HG03280 (cell line): ENCODE measurements at regions not wholly inside any gene's neighbourhood (a gene's known extent, or its start where the extent isn't known, plus 50 kb on each side); places are given as distances from the start of the nearest gene placed in this dataset.
A peak's percentile ranks its signal among the peaks of the same experiment; 100 is the strongest.

ENCODE experiments used
- ATAC-seq: cut with Tn5 transposase; IDR thresholded peaks from one replicate; pipeline ENCODE4 v1.9.1; 2021; ENCODE audit warnings: mild to moderate bottlenecking, moderate library complexity; ENCODE audit not compliant: unreplicated experiment

DNA sequence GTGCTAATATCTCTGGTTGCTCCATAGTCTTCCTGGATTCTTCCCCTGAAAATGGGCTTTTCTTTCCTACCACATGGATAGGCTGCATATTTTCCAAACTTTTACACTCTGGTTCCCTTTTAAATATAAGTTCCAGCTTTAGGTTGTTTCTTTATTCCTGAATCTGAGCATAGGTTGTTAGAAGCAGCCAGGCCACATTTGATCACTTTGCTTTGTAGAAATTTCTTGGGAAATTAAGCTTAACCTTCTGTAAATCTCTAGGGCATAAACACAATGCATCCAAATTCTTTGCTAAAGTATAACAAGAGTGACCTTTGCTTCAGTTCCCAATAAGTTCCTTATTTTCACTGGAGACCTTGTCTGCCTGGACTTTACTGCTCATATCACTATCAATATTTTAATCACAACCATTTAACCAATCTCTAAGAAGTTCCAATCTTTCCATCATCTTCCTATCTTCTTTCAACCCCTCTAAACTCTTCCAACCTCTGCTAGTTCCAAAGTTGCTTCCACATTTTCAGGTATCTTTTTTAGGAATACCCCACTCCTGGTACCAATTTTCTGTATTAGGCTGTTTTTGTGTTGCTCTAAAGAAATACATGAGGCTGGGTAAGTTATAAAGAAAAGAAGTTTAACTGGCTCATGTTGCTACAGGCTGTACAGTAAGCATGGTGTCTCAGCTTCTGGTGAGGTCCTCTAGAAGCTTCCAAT is 389.6 kb upstream of the HS6ST1 start:
- ATAC-seq = no peak

DNA sequence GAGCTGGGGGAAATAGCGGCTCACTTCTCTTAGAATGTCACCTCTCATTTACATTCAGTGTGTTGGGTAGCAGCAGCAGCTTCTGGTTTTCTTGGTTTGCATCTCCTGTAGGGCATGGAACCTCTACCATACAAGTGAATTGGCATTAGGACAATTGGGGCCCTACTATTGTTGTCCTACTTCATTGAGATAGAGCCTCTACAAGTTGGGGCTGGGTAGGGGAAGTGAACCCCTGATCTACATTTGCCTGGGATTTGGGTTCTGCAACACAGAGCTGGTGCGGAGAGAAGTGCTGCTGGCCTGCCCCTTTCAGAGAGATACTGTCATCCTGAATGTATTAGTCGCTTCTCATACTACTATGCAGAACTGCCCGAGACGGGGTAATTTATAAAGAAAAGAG is 391.6 kb upstream of the HS6ST1 start:
- ATAC-seq = peak; percentile 40

DNA sequence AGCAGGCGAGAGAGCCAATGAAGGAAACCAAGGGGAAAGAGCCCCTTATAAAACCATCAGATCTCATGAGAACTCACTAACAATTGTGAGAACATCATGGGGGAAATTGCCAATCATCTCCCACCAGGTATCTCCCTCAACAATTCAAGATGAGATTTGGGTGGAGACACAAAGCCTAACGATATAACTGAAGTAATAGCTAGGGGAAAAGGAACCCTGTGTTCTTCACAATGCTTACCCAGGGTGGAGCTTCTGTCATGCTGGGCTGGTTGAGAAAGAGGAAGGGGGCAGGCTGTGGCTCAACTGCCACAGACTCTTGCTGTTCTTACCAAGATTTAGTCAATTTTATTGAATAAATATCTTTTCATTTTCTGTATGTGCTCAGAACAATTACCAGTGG is 392.1 kb upstream of the HS6ST1 start:
- ATAC-seq = peak; percentile 91

DNA sequence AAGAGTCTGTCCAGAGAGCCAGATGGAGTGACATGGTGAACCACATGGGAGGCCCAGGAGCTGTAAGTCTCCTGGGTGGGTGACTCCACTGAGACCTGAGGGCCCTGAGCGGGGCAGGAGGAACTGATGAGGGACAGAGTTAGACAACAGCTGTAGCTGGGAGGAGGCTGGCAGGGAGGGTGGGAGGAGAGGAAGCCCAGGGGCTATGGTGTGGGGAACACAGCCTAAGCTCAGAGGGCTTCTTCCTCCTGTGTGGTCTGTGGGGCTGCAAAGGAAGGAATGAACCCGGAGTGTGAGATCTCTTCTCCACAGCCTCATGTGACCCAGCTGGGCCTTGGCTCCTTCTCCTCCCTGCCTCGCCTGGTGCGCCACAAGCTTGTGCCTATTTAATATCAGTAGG is 395.6 kb upstream of the HS6ST1 start:
- ATAC-seq = no peak

DNA sequence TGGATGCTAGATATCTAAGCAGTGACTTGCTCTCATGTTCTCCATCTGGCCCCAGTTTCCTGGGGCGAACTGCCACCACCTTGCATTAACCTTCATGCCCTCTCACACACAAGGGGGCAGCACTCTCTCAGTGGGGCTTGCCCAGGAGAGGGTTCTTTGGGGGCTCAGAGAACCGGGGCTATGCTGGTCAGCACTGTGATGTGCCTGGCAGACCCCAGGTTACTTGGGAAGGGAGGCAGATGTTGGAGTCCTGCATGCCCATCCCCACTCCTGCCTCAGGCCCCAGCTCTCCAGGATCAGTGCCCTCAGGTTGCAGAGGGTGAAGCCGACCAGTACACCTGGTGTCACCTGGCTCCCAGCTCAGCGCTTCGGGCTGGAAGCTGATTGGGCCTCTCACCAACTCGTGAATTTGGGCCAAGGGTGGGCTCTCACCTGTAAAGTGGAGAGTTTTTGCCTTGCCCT is 396.2 kb upstream of the HS6ST1 start:
- no peak for ATAC-seq

DNA sequence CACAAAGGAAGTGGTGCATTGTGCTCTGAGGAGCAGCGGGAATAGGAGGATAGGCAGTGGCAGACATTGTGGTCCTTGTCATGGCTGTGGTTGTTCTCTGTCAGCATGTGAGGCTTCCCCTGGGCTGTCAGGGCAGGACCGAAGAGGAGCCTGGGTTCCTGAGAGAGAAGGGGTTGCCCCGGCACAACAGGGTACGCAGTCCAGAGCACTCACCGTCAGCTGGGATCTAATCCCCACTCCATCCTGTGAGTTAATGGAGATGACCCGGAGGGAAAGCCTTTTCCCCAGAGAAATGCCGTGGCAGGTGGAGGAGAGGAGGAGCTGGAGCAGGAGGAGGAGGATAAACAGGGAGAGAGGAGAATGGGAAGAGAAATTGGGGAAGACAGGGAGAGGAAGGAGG is 396.7 kb upstream of the HS6ST1 start:
- ATAC-seq = no peak

DNA sequence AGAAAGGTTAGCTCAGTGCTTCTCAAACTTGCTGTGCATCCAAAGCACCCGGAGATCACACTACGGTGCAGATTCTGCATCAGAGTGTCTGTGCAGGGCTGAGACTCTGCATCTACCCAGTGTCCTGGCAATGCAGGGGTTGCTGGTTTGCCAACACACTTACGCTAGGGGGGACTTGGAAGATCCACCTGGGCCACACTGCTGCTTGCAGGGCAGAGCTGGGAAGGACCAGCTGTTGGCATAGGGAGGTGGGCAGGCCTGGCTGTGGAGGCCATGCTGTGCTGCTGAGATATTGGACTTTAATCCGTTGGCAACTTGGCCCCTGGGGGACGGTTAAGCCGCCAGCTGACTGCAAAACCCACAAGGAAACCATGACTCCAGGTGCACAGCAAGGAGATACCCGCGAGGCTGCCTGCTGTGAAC is 397.6 kb upstream of the HS6ST1 start:
- ATAC-seq = no peak

DNA sequence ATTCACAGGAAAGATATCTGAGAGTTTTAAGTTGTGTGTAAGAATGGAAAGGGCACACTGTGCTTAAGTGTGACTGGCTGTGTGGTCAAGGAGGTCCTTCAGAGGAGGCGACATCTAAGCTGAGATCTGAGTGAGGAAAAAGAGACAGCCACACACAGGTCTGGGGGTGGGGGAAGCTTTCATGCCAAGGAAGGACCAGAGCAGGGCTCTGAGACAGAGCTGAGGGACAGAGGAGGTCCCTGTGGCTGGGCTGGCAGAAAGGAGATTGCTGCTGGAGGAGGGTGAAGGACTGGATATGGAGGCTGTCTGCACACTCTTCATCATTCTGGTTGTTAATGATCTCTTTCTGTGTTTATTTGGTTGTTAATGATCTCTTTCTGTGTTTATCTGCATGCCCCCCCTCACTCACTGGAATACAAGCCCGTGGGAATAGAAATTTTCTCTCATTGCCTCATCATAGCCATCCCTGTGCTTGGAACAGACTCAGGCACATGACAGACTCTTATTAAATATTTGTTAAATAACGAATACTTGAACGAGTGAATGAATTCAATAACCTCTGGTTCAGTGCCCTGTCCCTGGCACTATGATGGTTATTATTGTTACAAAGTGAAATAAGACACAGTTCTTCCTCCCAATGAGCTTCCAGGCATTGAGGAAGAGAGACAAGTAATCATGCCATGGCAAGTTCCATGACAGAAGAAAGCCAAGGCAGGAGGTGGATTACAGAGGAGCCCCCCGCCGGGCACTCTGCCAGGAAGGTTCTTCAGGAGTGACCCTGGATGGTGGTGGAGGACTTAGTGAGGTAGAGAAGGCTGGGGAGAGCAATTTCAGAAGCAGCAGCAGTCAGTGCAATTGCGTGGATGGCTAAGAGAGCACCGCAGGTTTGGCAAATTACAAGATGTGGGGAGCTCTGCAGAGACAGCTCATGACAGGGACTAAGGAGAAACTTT is 399.4 kb upstream of the HS6ST1 start:
- ATAC-seq = no peak

DNA sequence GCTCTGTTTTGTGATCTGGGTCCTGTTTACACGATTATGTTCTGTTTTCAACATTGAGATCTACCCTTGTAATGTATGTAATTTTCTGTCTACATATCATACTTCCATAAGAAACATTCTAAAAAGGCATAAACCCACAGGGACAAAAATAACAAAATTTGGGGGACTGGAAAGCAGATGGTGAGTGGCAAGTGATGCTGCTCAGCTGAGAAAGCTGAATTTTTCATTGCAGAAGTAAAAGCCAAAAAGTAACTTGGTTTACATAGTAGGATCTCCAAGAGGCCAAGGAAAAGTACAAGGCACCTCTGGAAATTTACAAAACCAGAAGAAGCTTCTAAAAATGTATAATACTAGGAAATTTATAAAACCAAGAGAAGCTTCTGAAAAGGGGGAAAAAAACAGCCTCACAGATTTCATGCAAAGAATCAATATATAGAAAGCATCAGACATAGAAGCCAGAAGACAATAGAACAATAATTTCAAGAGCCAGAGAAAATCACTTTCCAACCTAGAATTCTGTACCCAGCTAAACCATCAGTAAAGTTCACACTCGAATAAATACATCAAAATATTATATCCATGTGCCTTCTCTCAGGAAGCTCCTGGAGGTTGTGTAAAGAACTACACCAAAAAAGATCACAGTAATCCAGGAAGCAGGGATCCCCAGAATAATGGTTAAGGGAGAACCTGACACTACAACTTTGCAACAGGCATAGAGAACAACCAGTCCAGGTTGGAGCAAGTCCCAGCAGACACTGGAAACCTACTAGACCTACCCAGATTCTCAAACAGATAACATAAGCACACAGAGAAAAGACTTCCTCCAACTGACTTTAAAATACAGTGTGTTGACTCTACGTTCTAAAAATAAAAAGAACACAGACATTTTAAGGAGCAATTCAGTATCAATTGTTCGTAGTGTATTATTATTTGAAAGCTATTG is 401.7 kb upstream of the HS6ST1 start:
- ATAC-seq = no peak

DNA sequence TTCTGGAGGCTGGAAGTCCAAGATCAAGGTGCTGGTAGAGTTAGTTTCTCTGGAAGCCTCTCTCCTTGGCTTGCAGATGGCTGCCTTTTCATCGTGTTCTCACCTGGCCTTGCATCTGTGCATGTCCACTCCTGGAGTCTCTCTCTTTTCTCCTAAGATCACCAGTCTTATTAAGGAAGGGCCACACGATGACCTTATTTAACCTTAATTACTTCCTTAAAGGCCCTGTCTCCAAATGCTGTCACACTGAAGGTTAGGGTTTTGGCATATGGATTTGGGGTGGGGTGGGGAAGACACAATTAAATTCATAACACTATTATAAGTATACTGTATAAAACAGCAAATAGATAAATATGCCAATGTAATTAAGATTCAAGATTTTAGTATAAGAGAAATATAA is 402.4 kb upstream of the HS6ST1 start:
- ATAC-seq = no peak

DNA sequence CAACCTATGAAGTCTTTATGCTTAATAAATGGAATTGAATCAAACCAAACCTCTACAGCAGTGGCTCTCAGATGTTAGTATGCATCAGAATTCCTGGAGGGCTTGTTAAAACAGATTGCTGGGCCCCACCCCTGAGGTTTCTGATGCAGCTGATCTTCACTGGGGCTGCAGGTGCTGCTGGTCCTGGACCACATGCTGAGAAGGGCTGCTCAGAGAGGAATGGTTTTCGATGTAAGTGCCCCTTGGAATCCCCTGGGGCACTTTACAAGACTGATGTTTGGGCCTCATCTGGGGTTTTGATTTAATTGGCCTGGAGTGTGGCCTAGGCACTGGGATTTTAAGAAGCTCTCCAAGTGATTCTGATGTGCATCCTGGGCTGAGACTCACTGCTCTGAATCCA is 403.8 kb upstream of the HS6ST1 start:
- no peak for ATAC-seq

DNA sequence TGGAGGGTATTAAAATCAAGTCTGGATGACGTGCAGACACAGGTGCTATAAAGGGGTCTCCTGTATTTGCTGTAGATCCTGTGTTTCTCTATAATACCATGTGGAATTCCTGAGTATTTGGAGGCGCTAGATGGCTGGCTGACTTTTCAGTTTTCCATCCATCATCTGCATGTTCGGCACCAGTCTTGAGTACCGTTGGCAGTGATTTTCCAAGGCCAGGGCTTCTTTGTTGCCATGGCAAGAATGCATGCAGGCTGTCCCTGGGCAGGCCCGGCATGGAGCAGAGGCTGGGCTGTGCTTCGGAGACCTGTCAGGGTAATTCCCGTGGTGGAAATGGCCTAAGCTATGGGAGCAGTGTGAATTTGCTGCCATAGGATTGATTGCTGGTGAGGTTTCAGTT is 405.9 kb upstream of the HS6ST1 start:
- no peak for ATAC-seq

DNA sequence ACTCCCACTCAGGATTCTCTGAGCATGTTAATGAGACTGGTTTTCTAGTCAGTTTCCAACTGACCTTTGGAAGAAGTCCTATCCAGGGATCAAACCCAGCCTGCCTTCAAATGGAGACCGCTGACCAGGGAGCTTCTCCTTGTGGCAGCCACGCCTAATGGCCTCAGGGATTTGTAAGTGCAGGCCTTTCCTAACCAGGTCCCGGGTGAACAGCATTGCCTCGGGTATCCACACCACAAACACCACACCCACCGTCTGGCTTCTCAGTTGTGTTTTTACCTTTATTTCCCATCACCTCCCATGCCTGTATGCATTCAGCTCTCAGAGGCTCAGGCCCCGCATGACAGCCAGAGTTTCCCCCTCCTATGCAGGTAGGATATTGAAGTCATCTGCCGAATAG is 406.3 kb upstream of the HS6ST1 start:
- ATAC-seq = no peak

DNA sequence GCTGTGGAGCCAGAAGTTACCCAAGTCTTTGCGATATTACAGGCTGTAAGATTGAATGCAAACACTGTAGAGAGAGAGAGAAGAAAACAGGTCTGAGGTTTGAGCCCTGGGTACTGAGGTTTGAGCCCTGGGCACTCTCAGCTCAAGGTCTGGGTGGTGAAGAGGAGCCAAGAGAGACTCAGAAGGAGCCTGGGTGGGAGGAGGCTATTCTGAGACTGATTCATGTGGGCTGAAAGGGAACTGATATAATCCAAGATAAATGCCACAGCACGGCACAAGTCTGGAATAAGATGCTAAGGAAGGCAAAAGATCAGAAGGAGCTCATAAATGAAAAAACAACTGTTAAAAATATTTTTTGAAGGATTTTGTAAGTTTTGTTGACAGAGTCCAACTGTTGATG is 407.6 kb upstream of the HS6ST1 start:
- no peak for ATAC-seq

DNA sequence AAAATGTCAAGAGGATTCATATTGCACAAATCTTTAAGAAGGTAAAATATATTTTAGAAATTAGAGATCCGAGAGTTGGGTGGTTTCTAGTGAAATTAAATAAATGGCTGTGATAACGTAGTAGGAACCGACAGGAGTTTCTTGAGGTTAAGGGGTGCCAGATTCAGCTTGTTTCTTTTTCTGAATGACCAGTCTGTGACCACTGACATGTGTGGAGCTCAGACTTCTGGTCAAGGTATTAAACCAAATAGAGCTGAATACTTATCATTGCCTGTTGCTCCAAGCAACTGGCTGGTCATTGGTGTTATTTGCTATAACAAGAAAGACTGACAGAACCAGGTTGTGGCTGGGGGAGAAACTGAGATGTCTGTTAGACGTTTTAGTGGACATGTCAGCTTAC is 408.2 kb upstream of the HS6ST1 start:
- peak; percentile 58 for ATAC-seq

DNA sequence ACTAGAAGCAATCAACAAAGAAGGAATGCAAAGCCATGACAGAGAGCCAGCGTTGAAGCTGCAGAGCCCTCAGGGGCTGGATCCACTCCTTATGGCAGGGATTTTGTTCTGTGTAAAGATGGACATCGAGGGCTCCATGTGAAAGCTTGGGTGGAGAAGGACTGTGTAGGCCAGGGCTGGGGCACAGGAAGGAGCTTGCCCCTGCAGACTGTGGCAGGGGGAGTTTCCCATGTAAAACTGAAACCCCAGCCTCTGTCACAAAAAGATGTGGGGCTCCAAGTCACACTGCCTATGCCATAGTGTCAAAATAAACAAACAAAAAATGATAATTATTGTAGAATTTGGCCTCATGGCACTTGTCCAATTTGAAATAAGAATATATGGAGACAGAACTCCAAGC is 408.7 kb upstream of the HS6ST1 start:
- peak; percentile 62 for ATAC-seq

DNA sequence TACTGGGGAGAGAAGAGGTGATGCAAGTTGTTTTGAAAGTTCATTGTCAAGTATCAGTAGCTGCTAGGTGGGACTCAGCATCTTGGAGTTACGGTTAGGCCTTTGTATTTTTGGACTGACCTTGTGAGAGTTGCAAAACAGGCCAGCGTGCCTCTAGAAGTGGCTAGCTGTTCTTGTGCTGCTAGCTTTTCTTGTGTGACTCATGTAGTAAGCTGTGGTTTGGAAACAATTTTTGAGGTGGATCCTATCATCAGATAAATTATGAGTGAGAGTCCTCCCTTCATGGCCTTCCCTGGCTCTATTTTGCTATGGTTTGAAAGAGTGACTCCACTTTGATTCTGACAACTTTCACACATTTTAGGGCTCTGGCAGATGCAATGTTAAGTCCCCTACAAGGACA is 409.2 kb upstream of the HS6ST1 start:
- peak; percentile 46 for ATAC-seq

DNA sequence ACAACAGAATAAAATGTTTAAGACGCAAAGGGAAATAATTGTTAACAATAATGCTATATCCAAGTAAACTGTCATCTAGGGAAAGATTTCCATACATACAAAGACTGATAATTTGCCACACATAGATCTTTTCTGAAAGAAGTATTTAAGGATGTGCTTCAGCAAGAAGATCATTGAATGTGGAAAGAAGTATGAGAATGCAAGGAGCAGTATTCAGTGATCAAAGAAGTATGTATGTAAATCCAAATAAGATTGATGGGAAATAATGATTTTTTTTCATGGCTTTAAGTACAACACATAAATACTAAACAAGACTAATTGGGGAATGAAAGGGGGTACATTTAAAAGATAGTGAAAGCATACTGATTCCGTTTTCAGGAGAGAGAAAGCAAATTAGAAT is 410.4 kb upstream of the HS6ST1 start:
- ATAC-seq = no peak

DNA sequence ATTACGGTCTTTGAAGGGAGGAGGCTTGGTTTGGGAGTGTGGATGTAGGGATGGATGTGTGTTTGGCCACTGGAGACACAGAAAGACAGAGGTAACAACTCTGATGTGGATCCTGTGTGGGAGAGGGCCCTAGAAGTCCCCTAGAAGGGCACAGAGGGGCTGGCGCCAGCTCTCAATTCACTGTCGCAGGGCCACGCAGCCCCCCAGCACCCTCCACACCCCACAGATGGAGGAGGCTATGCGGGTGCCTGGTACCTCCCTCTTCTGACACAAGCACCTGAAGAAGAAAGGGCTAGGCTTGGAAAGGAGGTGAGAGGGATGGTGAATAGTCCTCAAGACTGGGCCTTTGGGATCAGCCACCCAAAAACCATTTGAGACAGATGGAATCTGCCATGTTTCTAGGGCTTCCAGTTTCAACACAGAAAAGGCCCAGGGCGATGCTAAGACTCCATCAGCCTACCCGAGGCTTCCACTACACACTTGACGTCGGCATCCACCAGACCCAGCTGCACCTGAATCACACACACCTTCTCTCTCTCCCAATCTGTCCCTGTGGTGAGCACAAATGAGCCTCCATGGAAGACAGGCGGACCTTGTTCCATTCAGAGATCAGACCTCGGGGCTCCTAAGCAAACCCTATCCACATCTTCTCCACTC is 413.5 kb upstream of the HS6ST1 start:
- ATAC-seq = no peak

DNA sequence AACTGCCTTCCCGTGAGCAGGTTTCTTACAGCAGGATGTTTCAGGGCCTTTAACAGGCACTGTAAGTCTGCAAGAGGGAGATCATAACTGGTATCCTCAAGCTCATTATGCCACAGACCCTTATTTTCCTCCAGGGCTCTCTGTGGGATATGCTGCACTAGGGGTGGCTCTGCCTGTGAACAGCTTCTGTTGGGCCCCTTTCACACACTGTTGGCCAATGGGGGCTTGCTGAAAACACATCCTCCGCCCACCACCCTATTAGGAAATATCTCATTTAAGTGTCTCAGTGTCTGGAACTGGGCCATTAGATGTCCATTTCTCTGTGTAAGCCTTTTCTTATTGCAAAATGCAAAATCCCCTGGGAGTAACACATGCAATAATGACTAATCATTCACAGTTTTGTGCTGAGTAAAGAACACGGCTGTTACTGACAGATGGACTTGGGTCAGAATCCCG is 414.3 kb upstream of the HS6ST1 start:
- no peak for ATAC-seq
